GM12801 (cell line): ENCODE measurements at regions not wholly inside any gene's neighbourhood (a gene's known extent, or its start where the extent isn't known, plus 50 kb on each side); places are given as distances from the start of the nearest gene placed in this dataset.

Experiments used
- TF ChIP-seq, protein P1 (sequence below): IDR thresholded peaks from one replicate; pipeline ENCODE4 v1.5.1; 2011; ENCODE audit warnings: control low read depth; ENCODE audit not compliant: insufficient read length; ENCODE audit errors: extremely low read depth

DNA sequence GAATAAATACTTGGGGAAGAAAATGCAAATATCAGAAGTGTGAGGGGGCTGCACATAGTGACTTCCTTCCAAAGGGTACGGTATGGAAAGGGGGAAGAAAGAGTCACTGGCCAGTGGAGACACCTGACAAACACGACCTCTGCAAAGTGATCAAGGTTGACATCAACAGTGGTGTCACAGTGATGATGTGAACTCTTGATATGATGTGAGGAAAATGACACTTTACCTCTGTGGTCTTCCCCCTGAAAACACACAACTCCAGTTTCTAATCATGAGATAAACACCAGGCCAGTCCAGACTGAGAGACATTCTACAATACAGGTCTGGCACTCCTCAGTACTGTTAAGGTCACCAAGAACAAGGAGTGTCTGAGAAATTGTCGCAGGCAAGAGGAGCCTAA, 169.7 kb downstream of the BUB3 start:
- TF ChIP-seq, protein P1, sequence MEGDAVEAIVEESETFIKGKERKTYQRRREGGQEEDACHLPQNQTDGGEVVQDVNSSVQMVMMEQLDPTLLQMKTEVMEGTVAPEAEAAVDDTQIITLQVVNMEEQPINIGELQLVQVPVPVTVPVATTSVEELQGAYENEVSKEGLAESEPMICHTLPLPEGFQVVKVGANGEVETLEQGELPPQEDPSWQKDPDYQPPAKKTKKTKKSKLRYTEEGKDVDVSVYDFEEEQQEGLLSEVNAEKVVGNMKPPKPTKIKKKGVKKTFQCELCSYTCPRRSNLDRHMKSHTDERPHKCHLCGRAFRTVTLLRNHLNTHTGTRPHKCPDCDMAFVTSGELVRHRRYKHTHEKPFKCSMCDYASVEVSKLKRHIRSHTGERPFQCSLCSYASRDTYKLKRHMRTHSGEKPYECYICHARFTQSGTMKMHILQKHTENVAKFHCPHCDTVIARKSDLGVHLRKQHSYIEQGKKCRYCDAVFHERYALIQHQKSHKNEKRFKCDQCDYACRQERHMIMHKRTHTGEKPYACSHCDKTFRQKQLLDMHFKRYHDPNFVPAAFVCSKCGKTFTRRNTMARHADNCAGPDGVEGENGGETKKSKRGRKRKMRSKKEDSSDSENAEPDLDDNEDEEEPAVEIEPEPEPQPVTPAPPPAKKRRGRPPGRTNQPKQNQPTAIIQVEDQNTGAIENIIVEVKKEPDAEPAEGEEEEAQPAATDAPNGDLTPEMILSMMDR, result no peak

DNA sequence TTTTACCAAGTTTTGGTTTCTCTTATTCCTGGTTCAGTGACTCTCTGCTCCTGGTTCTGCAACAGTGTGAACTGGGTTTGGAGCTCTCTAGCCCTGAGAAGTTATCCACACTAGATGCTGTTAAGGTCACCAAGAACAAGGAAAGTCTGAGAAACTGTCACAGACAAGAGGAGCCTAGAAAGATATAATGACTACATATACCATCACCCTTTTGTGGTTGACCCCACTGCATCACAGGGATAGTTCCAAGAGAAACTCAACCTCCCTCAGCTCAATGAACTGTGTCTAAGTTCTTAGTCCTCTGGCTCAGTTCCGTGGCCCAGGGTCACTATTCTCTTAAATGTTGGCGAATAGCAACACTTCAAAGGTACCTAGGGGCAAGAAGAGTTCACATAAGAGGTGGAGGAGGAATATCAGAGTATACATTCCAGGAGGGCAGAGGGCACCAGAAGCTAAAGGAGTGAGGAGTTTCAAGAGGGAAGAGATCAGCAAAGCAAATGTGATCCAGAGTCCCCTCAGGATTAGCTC, 171.5 kb downstream of the BUB3 start:
- TF ChIP-seq, protein P1, result no peak

DNA sequence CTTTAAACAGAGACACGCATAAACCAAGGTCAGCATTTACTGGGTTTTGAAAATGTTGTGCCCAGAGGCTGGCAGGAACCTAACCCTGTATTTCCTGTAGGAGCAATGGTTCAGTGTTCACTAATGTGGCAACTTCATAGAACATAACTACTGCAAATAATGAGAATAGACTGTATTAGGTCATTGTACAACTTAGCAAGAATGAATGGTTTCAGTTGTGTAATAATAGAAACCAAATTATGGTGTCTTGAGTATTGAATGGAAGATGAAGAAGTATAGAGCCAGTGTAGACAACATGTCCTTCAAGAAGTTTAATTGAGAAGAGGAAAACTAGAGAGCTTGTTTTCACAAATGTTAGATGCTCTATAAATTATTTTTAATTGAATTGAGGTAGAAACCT, 172.5 kb downstream of the BUB3 start:
- TF ChIP-seq, protein P1, result no peak

DNA sequence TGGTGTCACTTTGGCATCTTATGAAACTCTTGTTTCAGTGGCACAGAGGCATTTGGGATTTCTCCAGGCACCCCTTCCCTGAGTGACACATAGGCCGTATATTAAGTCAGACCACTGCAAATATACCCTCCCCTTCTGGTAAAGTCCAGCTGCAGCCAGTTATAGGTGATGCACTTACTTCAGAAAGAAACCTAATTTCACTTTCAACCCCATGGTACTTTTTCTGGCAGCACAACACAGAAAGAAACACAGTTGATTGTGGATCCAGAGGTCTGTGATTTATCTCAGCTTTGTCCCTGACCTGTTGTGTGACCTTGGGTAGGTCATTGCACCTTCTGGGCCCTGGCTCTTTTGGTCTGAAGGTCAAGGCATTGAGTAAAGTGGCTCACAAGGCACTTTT, 173.2 kb downstream of the BUB3 start:
- TF ChIP-seq, protein P1, result no peak

DNA sequence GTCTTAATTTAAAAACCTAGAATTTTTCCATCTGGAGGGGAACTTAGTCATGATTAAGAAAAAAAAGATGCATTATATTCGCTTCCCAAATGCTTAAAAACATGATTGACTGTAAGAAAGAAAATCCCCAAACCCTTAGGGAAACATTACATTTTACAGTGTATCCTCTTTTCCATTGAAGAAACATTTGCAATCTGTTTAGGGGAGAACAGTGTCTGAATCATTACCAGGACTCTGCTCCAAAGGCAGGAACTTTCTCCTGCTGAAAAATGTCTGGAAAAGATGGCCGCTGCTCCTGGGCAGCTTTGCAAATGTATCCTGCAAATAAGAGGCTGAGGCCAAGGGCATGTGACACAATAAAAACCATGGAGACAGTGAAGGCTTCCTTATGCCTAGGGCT, 173.7 kb downstream of the BUB3 start:
- TF ChIP-seq, protein P1, result no peak

DNA sequence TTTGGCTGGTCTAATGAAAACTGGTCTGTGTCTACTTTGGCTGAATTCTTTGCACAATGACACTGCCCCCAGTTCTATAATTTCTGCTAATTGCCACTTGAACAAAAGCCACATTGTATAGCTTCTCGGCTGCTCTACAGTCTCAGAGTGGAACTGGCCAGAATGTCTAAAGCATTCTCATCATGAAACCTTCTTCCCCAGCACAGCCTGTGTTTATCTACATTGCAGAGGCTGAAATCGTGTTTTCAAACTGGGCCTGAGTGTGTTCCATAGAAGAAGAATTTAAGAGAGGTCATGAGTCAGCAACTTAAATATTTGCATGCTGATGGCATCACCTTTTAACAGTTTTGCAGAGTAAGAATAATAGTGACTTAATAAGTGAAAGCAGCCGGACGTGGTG, 177.2 kb downstream of the BUB3 start:
- TF ChIP-seq, protein P1, result no peak

DNA sequence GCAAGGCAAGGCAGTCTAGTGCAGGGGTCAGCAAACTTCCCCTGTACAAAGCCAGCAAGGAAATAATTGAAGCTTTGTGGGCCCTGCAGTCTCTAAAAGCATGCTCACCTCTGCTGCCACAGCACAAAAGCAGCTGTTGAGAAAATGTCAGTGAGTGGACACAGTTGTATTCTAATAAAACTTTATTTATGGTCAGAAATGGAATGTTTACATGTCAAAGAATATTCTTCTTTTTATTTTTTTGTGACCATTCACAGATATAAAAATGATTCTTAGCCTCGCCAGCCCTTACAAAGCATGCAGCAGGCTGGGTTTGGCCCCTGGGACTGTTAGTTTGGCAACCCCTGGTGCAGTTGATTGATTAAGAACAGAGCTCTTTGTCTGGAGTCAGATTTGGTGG, 192.4 kb downstream of the BUB3 start:
- TF ChIP-seq, protein P1, result no peak
